HepG2 (cell line): ENCODE measurements at regions not wholly inside any gene's neighbourhood (a gene's known extent, or its start where the extent isn't known, plus 50 kb on each side); places are given as distances from the start of the nearest gene placed in this dataset.

Experiments used
- GLI4 ChIP-seq: sonication (generic); formaldehyde crosslinking; IDR thresholded peaks from 2 replicates; pipeline ENCODE4 v1.5.1; 2020; ENCODE audit warnings: missing genetic modification reagents, mild to moderate bottlenecking, moderate library complexity, borderline replicate concordance
- MIXL1 ChIP-seq: IDR thresholded peaks from 2 replicates; pipeline ENCODE4 v1.6.1; 2016
- NFE2L1 ChIP-seq: sonication (generic); formaldehyde crosslinking; IDR thresholded peaks from 2 replicates; pipeline ENCODE4 v1.4.0; 2020; ENCODE audit warnings: missing genetic modification reagents, mild to moderate bottlenecking, borderline replicate concordance
- ZNF24 ChIP-seq: fragments of 450-650 bp; IDR thresholded peaks from 2 replicates; pipeline ENCODE4 v1.6.1; 2017; ENCODE audit warnings: antibody characterized with exemption, mild to moderate bottlenecking
- TF ChIP-seq, protein P1 (sequence below): sonication (generic); formaldehyde crosslinking; IDR thresholded peaks from 2 replicates; pipeline ENCODE4 v1.8.1; 2023; ENCODE audit warnings: missing genetic modification reagents, mild to moderate bottlenecking, borderline replicate concordance
- TF ChIP-seq, protein P2 (sequence below), 2 experiments: sonication (generic) in 1 of 2; formaldehyde crosslinking in 1 of 2; IDR thresholded peaks; 2 replicates each; pipeline versions ENCODE4 v1.4.0 to v1.6.1; 2016 to 2020; ENCODE audit warnings: borderline replicate concordance in 1 of 2, low read depth in 1 of 2, mild to moderate bottlenecking in 1 of 2, missing genetic modification reagents in 1 of 2
- TF ChIP-seq, protein P3 (sequence below): sonication (generic); formaldehyde crosslinking; IDR thresholded peaks from 2 replicates; pipeline ENCODE4 v1.4.0; 2020; ENCODE audit warnings: mild to moderate bottlenecking, low read depth, missing genetic modification reagents

GRCh38 chr18:55857409-55857808 lies 269.4 kb upstream of the TCF4 start:
- TF ChIP-seq NFE2L1 (CRISPR knock-in tag) (no peak), MIXL1 (CRISPR knock-in tag) (no peak), GLI4 (CRISPR knock-in tag) (no peak), ZNF24 (no peak)
- TF ChIP-seq, protein P1, sequence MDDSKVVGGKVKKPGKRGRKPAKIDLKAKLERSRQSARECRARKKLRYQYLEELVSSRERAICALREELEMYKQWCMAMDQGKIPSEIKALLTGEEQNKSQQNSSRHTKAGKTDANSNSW: no peak
- TF ChIP-seq, protein P2, sequence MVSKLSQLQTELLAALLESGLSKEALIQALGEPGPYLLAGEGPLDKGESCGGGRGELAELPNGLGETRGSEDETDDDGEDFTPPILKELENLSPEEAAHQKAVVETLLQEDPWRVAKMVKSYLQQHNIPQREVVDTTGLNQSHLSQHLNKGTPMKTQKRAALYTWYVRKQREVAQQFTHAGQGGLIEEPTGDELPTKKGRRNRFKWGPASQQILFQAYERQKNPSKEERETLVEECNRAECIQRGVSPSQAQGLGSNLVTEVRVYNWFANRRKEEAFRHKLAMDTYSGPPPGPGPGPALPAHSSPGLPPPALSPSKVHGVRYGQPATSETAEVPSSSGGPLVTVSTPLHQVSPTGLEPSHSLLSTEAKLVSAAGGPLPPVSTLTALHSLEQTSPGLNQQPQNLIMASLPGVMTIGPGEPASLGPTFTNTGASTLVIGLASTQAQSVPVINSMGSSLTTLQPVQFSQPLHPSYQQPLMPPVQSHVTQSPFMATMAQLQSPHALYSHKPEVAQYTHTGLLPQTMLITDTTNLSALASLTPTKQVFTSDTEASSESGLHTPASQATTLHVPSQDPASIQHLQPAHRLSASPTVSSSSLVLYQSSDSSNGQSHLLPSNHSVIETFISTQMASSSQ (IDR thresholded peaks at IDR 0.05; ENCODE audit: low read depth): no peak
- TF ChIP-seq, protein P2 (CRISPR knock-in tag; IDR thresholded peaks at IDR 0.05; ENCODE audit: borderline replicate concordance): no peak
- TF ChIP-seq, protein P3, sequence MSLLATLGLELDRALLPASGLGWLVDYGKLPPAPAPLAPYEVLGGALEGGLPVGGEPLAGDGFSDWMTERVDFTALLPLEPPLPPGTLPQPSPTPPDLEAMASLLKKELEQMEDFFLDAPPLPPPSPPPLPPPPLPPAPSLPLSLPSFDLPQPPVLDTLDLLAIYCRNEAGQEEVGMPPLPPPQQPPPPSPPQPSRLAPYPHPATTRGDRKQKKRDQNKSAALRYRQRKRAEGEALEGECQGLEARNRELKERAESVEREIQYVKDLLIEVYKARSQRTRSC: no peak
